GM12874 (cell line): ENCODE measurements at regions not wholly inside any gene's neighbourhood (a gene's known extent, or its start where the extent isn't known, plus 50 kb on each side); places are given as distances from the start of the nearest gene placed in this dataset.

Experiments used
- CTCF ChIP-seq: IDR thresholded peaks from 2 replicates; pipeline ENCODE4 v1.5.1; 2011; ENCODE audit warnings: low read depth, mild to moderate bottlenecking, control low read depth, low read length, moderate library complexity; ENCODE audit not compliant: insufficient read depth

GRCh38 chr17:55909776-55910175, 158.9 kb downstream of the PCTP start:
- no peak for TF ChIP-seq CTCF

GRCh38 chr17:55911186-55911585, 160.3 kb downstream of the PCTP start:
- no peak for TF ChIP-seq CTCF

- no peak for TF ChIP-seq CTCF
Observed at GRCh38 chr17:55925440-55925839, 174.6 kb downstream of the PCTP start.

- TF ChIP-seq CTCF, result no peak
Observed at GRCh38 chr17:55926276-55926990, 175.6 kb downstream of the PCTP start.

- TF ChIP-seq CTCF, result no peak
Observed at GRCh38 chr17:55930291-55930809, 179.5 kb downstream of the PCTP start.

GRCh38 chr17:55931446-55931845, 180.6 kb downstream of the PCTP start:
- no peak for TF ChIP-seq CTCF

- TF ChIP-seq CTCF, result no peak
Observed at GRCh38 chr17:55932973-55933372, 182.1 kb downstream of the PCTP start.

- no peak for TF ChIP-seq CTCF
Observed at GRCh38 chr17:55959756-55960155, 193.5 kb upstream of the ANKFN1 start.
